DOHH2 (cell line): ENCODE measurements at regions not wholly inside any gene's neighbourhood (a gene's known extent, or its start where the extent isn't known, plus 50 kb on each side); places are given as distances from the start of the nearest gene placed in this dataset.

Experiments
- EZH2phosphoT487 ChIP-seq: fragments of 200-600 bp; sonication (generic); IDR thresholded peaks from 2 replicates; pipeline ENCODE4 v1.6.1; 2017; ENCODE audit warnings: borderline replicate concordance, mild to moderate bottlenecking, antibody characterized with exemption, low read length, moderate library complexity, mixed read lengths
- TF ChIP-seq, protein P1 (sequence below): fragments of 200-600 bp; sonication (generic); IDR thresholded peaks from one replicate; pipeline ENCODE4 v1.5.1; 2014; ENCODE audit warnings: antibody characterized with exemption, mild to moderate bottlenecking, low read depth, low read length; ENCODE audit not compliant: poor library complexity, severe bottlenecking

DNA sequence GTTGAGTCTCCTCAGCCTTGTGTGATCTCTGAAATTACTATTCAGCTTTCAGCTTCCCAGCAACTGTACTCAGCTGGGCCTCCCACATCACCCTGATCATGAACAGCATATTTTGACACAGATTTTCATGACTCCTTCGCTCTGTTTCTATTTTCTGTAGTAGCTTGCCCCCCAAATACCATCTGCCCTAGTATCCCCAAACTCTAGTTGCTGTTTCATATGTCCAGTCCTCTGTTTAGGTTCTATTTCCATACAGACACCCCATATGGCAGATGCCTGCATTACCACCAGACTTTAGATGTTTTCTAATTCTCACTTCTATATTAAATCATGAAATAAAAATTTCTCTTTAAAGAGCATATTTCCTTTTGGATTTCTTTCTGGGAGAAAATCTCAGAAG lies 217.2 kb upstream of the ARPP21 start:
- TF ChIP-seq, protein P1, sequence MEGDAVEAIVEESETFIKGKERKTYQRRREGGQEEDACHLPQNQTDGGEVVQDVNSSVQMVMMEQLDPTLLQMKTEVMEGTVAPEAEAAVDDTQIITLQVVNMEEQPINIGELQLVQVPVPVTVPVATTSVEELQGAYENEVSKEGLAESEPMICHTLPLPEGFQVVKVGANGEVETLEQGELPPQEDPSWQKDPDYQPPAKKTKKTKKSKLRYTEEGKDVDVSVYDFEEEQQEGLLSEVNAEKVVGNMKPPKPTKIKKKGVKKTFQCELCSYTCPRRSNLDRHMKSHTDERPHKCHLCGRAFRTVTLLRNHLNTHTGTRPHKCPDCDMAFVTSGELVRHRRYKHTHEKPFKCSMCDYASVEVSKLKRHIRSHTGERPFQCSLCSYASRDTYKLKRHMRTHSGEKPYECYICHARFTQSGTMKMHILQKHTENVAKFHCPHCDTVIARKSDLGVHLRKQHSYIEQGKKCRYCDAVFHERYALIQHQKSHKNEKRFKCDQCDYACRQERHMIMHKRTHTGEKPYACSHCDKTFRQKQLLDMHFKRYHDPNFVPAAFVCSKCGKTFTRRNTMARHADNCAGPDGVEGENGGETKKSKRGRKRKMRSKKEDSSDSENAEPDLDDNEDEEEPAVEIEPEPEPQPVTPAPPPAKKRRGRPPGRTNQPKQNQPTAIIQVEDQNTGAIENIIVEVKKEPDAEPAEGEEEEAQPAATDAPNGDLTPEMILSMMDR = no peak
- TF ChIP-seq EZH2phosphoT487 = no peak
